HepG2 (cell line): ENCODE measurements at regions not wholly inside any gene's neighbourhood (a gene's known extent, or its start where the extent isn't known, plus 50 kb on each side); places are given as distances from the start of the nearest gene placed in this dataset.
"Not testable (repeated sequence)": the region's sequence is repeated elsewhere in the genome, so short reads cannot be mapped to it uniquely, and the experiment has no call there.

Experiments
- ELF4 ChIP-seq: sonication (generic); formaldehyde crosslinking; IDR thresholded peaks from 2 replicates; pipeline ENCODE4 v1.5.0; 2020; ENCODE audit warnings: missing genetic modification reagents, mild to moderate bottlenecking, moderate library complexity, borderline replicate concordance
- NR1H2 ChIP-seq: sonication (generic); formaldehyde crosslinking; IDR thresholded peaks from 2 replicates; pipeline ENCODE4 v1.8.1; 2022; ENCODE audit warnings: low read depth, missing genetic modification reagents, borderline replicate concordance
- POLR2AphosphoS5 ChIP-seq: IDR thresholded peaks from 2 replicates; pipeline ENCODE4 v1.6.1; 2012; ENCODE audit warnings: low read depth, low read length
- ZFP36L2 ChIP-seq: sonication (generic); formaldehyde crosslinking; IDR thresholded peaks from 2 replicates; pipeline ENCODE4 v1.4.0; 2020; ENCODE audit warnings: missing genetic modification reagents
- ZNF251 ChIP-seq: sonication (generic); formaldehyde crosslinking; IDR thresholded peaks from 2 replicates; pipeline ENCODE4 v1.9.0; 2021; ENCODE audit warnings: mild to moderate bottlenecking, missing genetic modification reagents
- ZSCAN30 ChIP-seq: sonication (generic); formaldehyde crosslinking; IDR thresholded peaks from 2 replicates; pipeline ENCODE4 v1.5.0; 2020; ENCODE audit warnings: mild to moderate bottlenecking, missing genetic modification reagents
- TF ChIP-seq, protein P1 (sequence below): sonication (generic); formaldehyde crosslinking; IDR thresholded peaks from 2 replicates; pipeline ENCODE4 v1.4.0; 2020; ENCODE audit warnings: missing genetic modification reagents
- TF ChIP-seq, protein P2 (sequence below): sonication (generic); formaldehyde crosslinking; conservative IDR thresholded peaks from 2 replicates; pipeline ENCODE4 v1.4.0; 2020; ENCODE audit warnings: missing genetic modification reagents

DNA sequence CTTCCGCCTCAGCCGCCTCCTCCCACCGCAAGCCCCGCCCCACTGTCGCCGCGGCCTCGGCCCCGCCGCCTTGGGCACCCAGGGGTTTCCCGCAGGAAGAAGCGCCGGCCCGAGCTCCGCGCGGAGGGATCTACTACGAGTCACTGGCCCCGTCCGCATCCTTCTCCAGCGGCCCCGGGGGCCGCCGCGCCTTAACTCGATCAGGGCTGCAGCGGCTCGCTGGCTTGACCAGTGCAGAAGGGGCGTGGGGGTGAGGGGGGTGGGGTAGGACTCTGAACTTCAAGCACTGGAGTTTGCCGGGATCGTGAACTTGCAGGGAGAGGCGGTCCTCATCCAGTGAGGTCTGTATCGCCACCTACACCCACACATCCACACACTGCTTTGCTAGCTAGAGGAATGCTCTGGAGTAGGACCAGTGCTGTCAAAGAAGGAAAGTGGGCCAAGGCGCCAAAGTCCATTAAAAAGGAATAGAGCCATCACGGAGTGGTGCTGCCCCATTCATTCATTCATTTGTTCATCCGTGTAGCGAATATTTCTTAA lies 68.7 kb upstream of the NUDT4B start:
- not testable (repeated sequence) for TF ChIP-seq POLR2AphosphoS5; ZNF251; ZFP36L2 (CRISPR knock-in tag); ZSCAN30 (CRISPR knock-in tag); NR1H2; ELF4 (CRISPR knock-in tag)
- TF ChIP-seq, protein P1, sequence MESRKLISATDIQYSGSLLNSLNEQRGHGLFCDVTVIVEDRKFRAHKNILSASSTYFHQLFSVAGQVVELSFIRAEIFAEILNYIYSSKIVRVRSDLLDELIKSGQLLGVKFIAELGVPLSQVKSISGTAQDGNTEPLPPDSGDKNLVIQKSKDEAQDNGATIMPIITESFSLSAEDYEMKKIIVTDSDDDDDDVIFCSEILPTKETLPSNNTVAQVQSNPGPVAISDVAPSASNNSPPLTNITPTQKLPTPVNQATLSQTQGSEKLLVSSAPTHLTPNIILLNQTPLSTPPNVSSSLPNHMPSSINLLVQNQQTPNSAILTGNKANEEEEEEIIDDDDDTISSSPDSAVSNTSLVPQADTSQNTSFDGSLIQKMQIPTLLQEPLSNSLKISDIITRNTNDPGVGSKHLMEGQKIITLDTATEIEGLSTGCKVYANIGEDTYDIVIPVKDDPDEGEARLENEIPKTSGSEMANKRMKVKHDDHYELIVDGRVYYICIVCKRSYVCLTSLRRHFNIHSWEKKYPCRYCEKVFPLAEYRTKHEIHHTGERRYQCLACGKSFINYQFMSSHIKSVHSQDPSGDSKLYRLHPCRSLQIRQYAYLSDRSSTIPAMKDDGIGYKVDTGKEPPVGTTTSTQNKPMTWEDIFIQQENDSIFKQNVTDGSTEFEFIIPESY: not testable (repeated sequence)
- TF ChIP-seq, protein P2, sequence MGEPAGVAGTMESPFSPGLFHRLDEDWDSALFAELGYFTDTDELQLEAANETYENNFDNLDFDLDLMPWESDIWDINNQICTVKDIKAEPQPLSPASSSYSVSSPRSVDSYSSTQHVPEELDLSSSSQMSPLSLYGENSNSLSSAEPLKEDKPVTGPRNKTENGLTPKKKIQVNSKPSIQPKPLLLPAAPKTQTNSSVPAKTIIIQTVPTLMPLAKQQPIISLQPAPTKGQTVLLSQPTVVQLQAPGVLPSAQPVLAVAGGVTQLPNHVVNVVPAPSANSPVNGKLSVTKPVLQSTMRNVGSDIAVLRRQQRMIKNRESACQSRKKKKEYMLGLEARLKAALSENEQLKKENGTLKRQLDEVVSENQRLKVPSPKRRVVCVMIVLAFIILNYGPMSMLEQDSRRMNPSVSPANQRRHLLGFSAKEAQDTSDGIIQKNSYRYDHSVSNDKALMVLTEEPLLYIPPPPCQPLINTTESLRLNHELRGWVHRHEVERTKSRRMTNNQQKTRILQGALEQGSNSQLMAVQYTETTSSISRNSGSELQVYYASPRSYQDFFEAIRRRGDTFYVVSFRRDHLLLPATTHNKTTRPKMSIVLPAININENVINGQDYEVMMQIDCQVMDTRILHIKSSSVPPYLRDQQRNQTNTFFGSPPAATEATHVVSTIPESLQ: not testable (repeated sequence)
